Endothelial cell of umbilical vein (primary cell): ENCODE measurements at regions not wholly inside any gene's neighbourhood (a gene's known extent, or its start where the extent isn't known, plus 50 kb on each side); places are given as distances from the start of the nearest gene placed in this dataset.

ENCODE experiments used
- BruUV-seq: library from RNA; stranded (reverse); fragments of 400-500 nt; replicated peaks from 2 replicates; lab custom pipeline; 2021; lab: Mats Ljungman, UMichigan
- CTCF ChIA-PET: fragments of 300-600, 350-600 bp; sonication (Branson Sonifier 250); formaldehyde crosslinking; loops from one replicate; lab custom pipeline; 2021; ENCODE audit warnings: antibody characterized with exemption, inconsistent platforms; lab: Charles Lee
- POLR2A ChIA-PET: fragments of 300-600, 350-600 bp; sonication (Branson Sonifier 250); formaldehyde crosslinking; loops from one replicate; lab custom pipeline; 2021; ENCODE audit warnings: antibody characterized with exemption, inconsistent platforms; lab: Charles Lee
- DNase-seq: peaks from one replicate; pipeline ENCODE4 v3.0.0-alpha.2; 2011; ENCODE audit warnings: low read depth, low spot score
- FAIRE-seq: peaks from 2 replicates; lab custom pipeline; 2011; peaks lifted over from hg19 to GRCh38; lab: Jason Lieb, UNC
- H2AFZ ChIP-seq: 2 replicates; pipeline ENCODE4 v1.6.0; 2012; ENCODE audit warnings: low read depth, low read length, control low read depth, inconsistent platforms
- H3K27ac ChIP-seq: 2 replicates; pipeline ENCODE4 v1.5.1; 2011; ENCODE audit warnings: low read depth, mild to moderate bottlenecking, control low read depth, low read length, moderate library complexity; ENCODE audit not compliant: insufficient read depth
- H3K27me3 ChIP-seq, 2 experiments: 2 replicates each; pipeline versions ENCODE4 v1.6.0 to v1.6.1; 2011; ENCODE audit warnings: low read length in 2 of 2, mixed read lengths in 1 of 2; ENCODE audit not compliant: control insufficient read depth in 2 of 2, insufficient read depth in 2 of 2
- H3K36me3 ChIP-seq, 2 experiments: 2 replicates in 1 of 2; 3 replicates in 1 of 2; pipeline ENCODE4 v1.5.1; 2011; ENCODE audit warnings: low read length in 2 of 2, mild to moderate bottlenecking in 1 of 2, moderate library complexity in 1 of 2; ENCODE audit not compliant: control insufficient read depth in 2 of 2, insufficient read depth in 2 of 2; ENCODE audit errors: extremely low read depth in 1 of 2
- H3K4me1 ChIP-seq: 3 replicates; pipeline ENCODE4 v1.5.1; 2011; ENCODE audit warnings: mild to moderate bottlenecking, low read length; ENCODE audit not compliant: control insufficient read depth, insufficient read depth; ENCODE audit errors: extremely low read depth
- H3K4me2 ChIP-seq: 2 replicates; pipeline ENCODE4 v1.6.1; 2011; ENCODE audit warnings: low read length, control low read depth, mixed read lengths; ENCODE audit not compliant: insufficient read depth
- H3K4me3 ChIP-seq, 3 experiments: fragments of 200-600 bp in 1 of 3; sonication (generic), shearing (Covaris generic) in 1 of 3; replicated peaks in 1 of 3; 2 replicates each; pipeline ENCODE4 v1.5.1; 2011 to 2016; ENCODE audit warnings: control low read depth in 3 of 3, low read length in 3 of 3, mild to moderate bottlenecking in 2 of 3, inconsistent platforms in 1 of 3, low read depth in 1 of 3, moderate library complexity in 1 of 3; ENCODE audit not compliant: insufficient read depth in 1 of 3
- H3K79me2 ChIP-seq: 2 replicates; pipeline ENCODE4 v1.6.0; 2012; ENCODE audit warnings: low read length, inconsistent platforms; ENCODE audit not compliant: control insufficient read depth, insufficient read depth
- H3K9ac ChIP-seq: replicated peaks from 2 replicates; pipeline ENCODE3; 2011; ENCODE audit warnings: low read length, control low read depth; ENCODE audit not compliant: insufficient read depth; ENCODE audit errors: extremely low read depth
- H3K9me1 ChIP-seq: replicated peaks from 3 replicates; pipeline ENCODE4 v1.6.0; 2011; ENCODE audit warnings: mild to moderate bottlenecking, low read length; ENCODE audit not compliant: control insufficient read depth, insufficient read depth; ENCODE audit errors: extremely low read depth
- H3K9me3 ChIP-seq: replicated peaks from 2 replicates; pipeline ENCODE4 v1.5.1; 2012; ENCODE audit warnings: low read length, inconsistent platforms; ENCODE audit not compliant: control insufficient read depth, insufficient read depth
- H4K20me1 ChIP-seq: replicated peaks from 2 replicates; pipeline ENCODE3; 2011; ENCODE audit warnings: mild to moderate bottlenecking, low read length; ENCODE audit not compliant: control insufficient read depth, insufficient read depth; ENCODE audit errors: extremely low read depth
- EZH2 ChIP-seq: IDR thresholded peaks from 2 replicates; pipeline ENCODE4 v1.6.1; 2012; ENCODE audit warnings: borderline replicate concordance, low read depth, mild to moderate bottlenecking, moderate library complexity, low read length, inconsistent platforms; ENCODE audit not compliant: severe bottlenecking
- FOS ChIP-seq: IDR thresholded peaks from 2 replicates; pipeline ENCODE4 v1.6.1; 2011; ENCODE audit warnings: mild to moderate bottlenecking, low read length, moderate library complexity, borderline replicate concordance; ENCODE audit not compliant: insufficient read depth
- GATA2 ChIP-seq: IDR thresholded peaks from 2 replicates; pipeline ENCODE4 v1.7.0; 2011; ENCODE audit warnings: low read depth, mild to moderate bottlenecking, moderate library complexity, mixed read lengths, low read length; ENCODE audit not compliant: insufficient read length, insufficient read depth
- JUN ChIP-seq: IDR thresholded peaks from 2 replicates; pipeline ENCODE4 v1.6.1; 2011; ENCODE audit warnings: borderline replicate concordance, low read depth; ENCODE audit not compliant: insufficient read length, insufficient read depth
- MYC ChIP-seq: IDR thresholded peaks from one replicate; pipeline ENCODE4 v1.6.1; 2011; ENCODE audit warnings: mild to moderate bottlenecking, low read depth, low read length
- POLR2A ChIP-seq: IDR thresholded peaks from 2 replicates; pipeline ENCODE4 v1.6.1; 2012; ENCODE audit warnings: low read depth, mild to moderate bottlenecking, control low read depth, low read length
- POLR2AphosphoS5 ChIP-seq: IDR thresholded peaks from 2 replicates; pipeline ENCODE4 v1.6.1; 2012; ENCODE audit warnings: low read depth, mild to moderate bottlenecking, control low read depth, low read length, moderate library complexity; ENCODE audit not compliant: insufficient read depth
- dilution Hi-C: fragments of 300-500 bp; cut with MboI; formaldehyde crosslinking; loops from one replicate; pipeline ENCODE4 v1.15.0; 2019; ENCODE audit warnings: low sequenced_read_pairs; ENCODE audit not compliant: extremely low pct_ligation_motif_present
- intact Hi-C: fragments of 100-400 bp; cut with micrococcal nuclease; formaldehyde crosslinking; loops from one replicate; pipeline ENCODE4 v1.10.0; 2022
- TF ChIP-seq, protein P1 (sequence below), 2 donors: IDR thresholded peaks; 1 replicate in 1 of 2; 2 replicates in 1 of 2; pipeline ENCODE4 v1.5.1; 2011; ENCODE audit warnings: low read length in 2 of 2, mild to moderate bottlenecking in 2 of 2, moderate library complexity in 2 of 2, control low read depth in 1 of 2, inconsistent platforms in 1 of 2, low read depth in 1 of 2; ENCODE audit not compliant: insufficient read depth in 1 of 2; ENCODE audit errors: extremely low read depth in 1 of 2
- TF ChIP-seq, protein P2 (sequence below): IDR thresholded peaks from 2 replicates; pipeline ENCODE4 v1.6.1; 2011; ENCODE audit not compliant: insufficient read depth, insufficient read length

GRCh38 chr2:5978131-5978751, 286.1 kb downstream of the SOX11 start:
- no peak for TF ChIP-seq JUN
- TF ChIP-seq, protein P1, sequence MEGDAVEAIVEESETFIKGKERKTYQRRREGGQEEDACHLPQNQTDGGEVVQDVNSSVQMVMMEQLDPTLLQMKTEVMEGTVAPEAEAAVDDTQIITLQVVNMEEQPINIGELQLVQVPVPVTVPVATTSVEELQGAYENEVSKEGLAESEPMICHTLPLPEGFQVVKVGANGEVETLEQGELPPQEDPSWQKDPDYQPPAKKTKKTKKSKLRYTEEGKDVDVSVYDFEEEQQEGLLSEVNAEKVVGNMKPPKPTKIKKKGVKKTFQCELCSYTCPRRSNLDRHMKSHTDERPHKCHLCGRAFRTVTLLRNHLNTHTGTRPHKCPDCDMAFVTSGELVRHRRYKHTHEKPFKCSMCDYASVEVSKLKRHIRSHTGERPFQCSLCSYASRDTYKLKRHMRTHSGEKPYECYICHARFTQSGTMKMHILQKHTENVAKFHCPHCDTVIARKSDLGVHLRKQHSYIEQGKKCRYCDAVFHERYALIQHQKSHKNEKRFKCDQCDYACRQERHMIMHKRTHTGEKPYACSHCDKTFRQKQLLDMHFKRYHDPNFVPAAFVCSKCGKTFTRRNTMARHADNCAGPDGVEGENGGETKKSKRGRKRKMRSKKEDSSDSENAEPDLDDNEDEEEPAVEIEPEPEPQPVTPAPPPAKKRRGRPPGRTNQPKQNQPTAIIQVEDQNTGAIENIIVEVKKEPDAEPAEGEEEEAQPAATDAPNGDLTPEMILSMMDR (IDR thresholded peaks at IDR 0.05; ENCODE audit: extremely low read depth in 1 of 2, insufficient read depth in 1 of 2, low read depth in 1 of 2, low read length in 2 of 2), result no peak
- no peak for TF ChIP-seq MYC
- no peak for TF ChIP-seq EZH2
- TF ChIP-seq, protein P2, sequence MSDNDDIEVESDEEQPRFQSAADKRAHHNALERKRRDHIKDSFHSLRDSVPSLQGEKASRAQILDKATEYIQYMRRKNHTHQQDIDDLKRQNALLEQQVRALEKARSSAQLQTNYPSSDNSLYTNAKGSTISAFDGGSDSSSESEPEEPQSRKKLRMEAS, result no peak
- no peak for TF ChIP-seq POLR2AphosphoS5
- TF ChIP-seq POLR2A, result no peak
- no peak for TF ChIP-seq GATA2
- no peak for TF ChIP-seq FOS
- CTCF ChIA-PET, result no interaction called here
- BruUV-seq, result no TSS peak
- Histone ChIP-seq H3K79me2 (no peaks in the 10 kb centered on the region), H4K20me1 (no peaks in the 10 kb centered on the region), H2AFZ (no peak overlapping the region), H3K27ac (no peak overlapping the region), H3K9me3 (peaks cover 13% of the 10 kb centered on the region), H3K27me3 (no peaks in the 10 kb centered on the region), H3K9ac (no peak overlapping the region), H3K4me1 (no peaks in the 10 kb centered on the region), H3K9me1 (no peaks in the 10 kb centered on the region), H3K4me2 (no peak overlapping the region), H3K36me3 (no peaks in the 10 kb centered on the region), H3K4me3 (no peak overlapping the region)
- DNase-seq (no peak), FAIRE-seq (no peak)
- POLR2A ChIA-PET, result no interaction called here
- dilution Hi-C loops (no loop called here), intact Hi-C loops (no loop called here)
